ENCODE measurements at regions not wholly inside any gene's neighbourhood (a gene's known extent, or its start where the extent isn't known, plus 50 kb on each side); places are given as distances from the start of the nearest gene placed in this dataset.

DNA sequence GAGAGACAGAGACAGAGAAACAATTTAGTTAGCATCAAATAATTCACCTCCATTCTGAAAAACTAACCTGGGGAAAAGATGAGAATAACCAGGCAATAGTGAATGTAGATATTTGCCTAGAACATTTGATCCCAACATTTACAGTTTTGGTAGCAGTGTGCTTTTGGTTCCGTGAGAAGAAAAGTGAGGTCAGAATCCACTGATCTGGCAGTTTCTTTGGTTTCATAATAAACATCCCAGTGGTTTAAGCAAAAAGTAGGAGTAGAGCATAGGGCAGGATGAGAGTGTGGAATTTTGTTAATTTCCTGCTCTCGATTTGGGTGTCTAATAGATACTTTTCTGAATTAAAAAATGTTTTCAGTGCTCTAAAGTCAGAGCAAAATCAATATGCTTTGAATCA lies 887.0 kb downstream of the NR2F1-AS1 start:
- TF ChIP-seq, protein P1, sequence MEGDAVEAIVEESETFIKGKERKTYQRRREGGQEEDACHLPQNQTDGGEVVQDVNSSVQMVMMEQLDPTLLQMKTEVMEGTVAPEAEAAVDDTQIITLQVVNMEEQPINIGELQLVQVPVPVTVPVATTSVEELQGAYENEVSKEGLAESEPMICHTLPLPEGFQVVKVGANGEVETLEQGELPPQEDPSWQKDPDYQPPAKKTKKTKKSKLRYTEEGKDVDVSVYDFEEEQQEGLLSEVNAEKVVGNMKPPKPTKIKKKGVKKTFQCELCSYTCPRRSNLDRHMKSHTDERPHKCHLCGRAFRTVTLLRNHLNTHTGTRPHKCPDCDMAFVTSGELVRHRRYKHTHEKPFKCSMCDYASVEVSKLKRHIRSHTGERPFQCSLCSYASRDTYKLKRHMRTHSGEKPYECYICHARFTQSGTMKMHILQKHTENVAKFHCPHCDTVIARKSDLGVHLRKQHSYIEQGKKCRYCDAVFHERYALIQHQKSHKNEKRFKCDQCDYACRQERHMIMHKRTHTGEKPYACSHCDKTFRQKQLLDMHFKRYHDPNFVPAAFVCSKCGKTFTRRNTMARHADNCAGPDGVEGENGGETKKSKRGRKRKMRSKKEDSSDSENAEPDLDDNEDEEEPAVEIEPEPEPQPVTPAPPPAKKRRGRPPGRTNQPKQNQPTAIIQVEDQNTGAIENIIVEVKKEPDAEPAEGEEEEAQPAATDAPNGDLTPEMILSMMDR (IDR thresholded peaks at IDR 0.05) = no peak
- TF ChIP-seq POLR2A (IDR thresholded peaks at IDR 0.05) = no peak

Measured in heart left ventricle (tissue), 13 donors.